SJSA1 (cell line): ENCODE measurements at regions not wholly inside any gene's neighbourhood (a gene's known extent, or its start where the extent isn't known, plus 50 kb on each side); places are given as distances from the start of the nearest gene placed in this dataset.

Experiments used
- DNase-seq, 2 experiments: peaks; one replicate each; pipeline ENCODE4 v3.0.0-alpha.2; 2015 to 2020; ENCODE audit warnings: low spot score in 2 of 2, low read depth in 1 of 2
- H3K27ac ChIP-seq: fragments of 250-450 bp; sonication (Bioruptor Pico); 2 replicates; pipeline ENCODE4 v1.5.1; 2020; ENCODE audit warnings: mild to moderate bottlenecking, moderate library complexity
- H3K27me3 ChIP-seq: fragments of 250-450 bp; sonication (Bioruptor Pico); replicated peaks from 2 replicates; pipeline ENCODE4 v1.5.1; 2020; ENCODE audit warnings: mild to moderate bottlenecking, moderate library complexity
- H3K36me3 ChIP-seq: fragments of 250-450 bp; sonication (Bioruptor Pico); 2 replicates; pipeline ENCODE4 v1.5.1; 2020; ENCODE audit warnings: mild to moderate bottlenecking
- H3K4me1 ChIP-seq: fragments of 250-450 bp; sonication (Bioruptor Pico); replicated peaks from 2 replicates; pipeline ENCODE4 v1.6.1; 2021; ENCODE audit warnings: mild to moderate bottlenecking
- H3K4me3 ChIP-seq: fragments of 250-450 bp; sonication (Bioruptor Pico); 2 replicates; pipeline ENCODE4 v1.5.1; 2020; ENCODE audit warnings: mild to moderate bottlenecking
- H3K9me3 ChIP-seq: fragments of 250-450 bp; sonication (Bioruptor Pico); replicated peaks from 2 replicates; pipeline ENCODE4 v1.5.1; 2020; ENCODE audit warnings: mild to moderate bottlenecking

- peaks cover 8% of the 10 kb centered on the region for H3K4me1 ChIP-seq
- H3K4me3 ChIP-seq = no peak overlapping the region
- no peak overlapping the region for H3K27ac ChIP-seq
- no peaks in the 10 kb centered on the region for H3K36me3 ChIP-seq
- DNase-seq = no peak
- no peaks in the 10 kb centered on the region for H3K9me3 ChIP-seq
- no peaks in the 10 kb centered on the region for H3K27me3 ChIP-seq
Measured at GRCh38 chr2:64345998-64346397, 108.0 kb upstream of the LGALSL start.

- peak in 1 of 2 experiments; percentile 13 for DNase-seq
- H3K9me3 ChIP-seq = no peaks in the 10 kb centered on the region
- H3K4me3 ChIP-seq = no peak overlapping the region
- H3K27me3 ChIP-seq = no peaks in the 10 kb centered on the region
- H3K4me1 ChIP-seq = peaks cover 8% of the 10 kb centered on the region
- no peak overlapping the region for H3K27ac ChIP-seq
- H3K36me3 ChIP-seq = no peaks in the 10 kb centered on the region
Measured at GRCh38 chr2:64348386-64349130, 105.4 kb upstream of the LGALSL start.

GRCh38 chr2:64349131-64349530, 104.8 kb upstream of the LGALSL start:
- H3K27ac ChIP-seq = no peak overlapping the region
- no peaks in the 10 kb centered on the region for H3K27me3 ChIP-seq
- H3K9me3 ChIP-seq = no peaks in the 10 kb centered on the region
- H3K4me3 ChIP-seq = no peak overlapping the region
- H3K36me3 ChIP-seq = no peaks in the 10 kb centered on the region
- peaks cover 8% of the 10 kb centered on the region for H3K4me1 ChIP-seq
- DNase-seq = no peak

- Histone ChIP-seq H3K27me3 (no peaks in the 10 kb centered on the region), H3K4me3 (no peak overlapping the region), H3K4me1 (peaks cover 18% of the 10 kb centered on the region), H3K9me3 (no peaks in the 10 kb centered on the region), H3K27ac (no peak overlapping the region), H3K36me3 (no peaks in the 10 kb centered on the region)
- DNase-seq = no peak
Measured at GRCh38 chr2:64350996-64351395, 103.0 kb upstream of the LGALSL start.

GRCh38 chr2:64352292-64352691, 101.7 kb upstream of the LGALSL start:
- Histone ChIP-seq H3K27ac (no peak overlapping the region), H3K4me3 (no peak overlapping the region), H3K27me3 (no peaks in the 10 kb centered on the region), H3K4me1 (peaks cover 18% of the 10 kb centered on the region), H3K36me3 (no peaks in the 10 kb centered on the region), H3K9me3 (no peaks in the 10 kb centered on the region)
- no peak for DNase-seq

GRCh38 chr2:64354857-64355680, 98.9 kb upstream of the LGALSL start:
- H3K4me3 ChIP-seq = no peak overlapping the region
- H3K27ac ChIP-seq = no peak overlapping the region
- H3K9me3 ChIP-seq = no peaks in the 10 kb centered on the region
- peak; percentile 46 to 60 for DNase-seq
- no peaks in the 10 kb centered on the region for H3K36me3 ChIP-seq
- peaks cover 21% of the 10 kb centered on the region for H3K4me1 ChIP-seq
- no peaks in the 10 kb centered on the region for H3K27me3 ChIP-seq

- no peak overlapping the region for H3K27ac ChIP-seq
- H3K27me3 ChIP-seq = no peaks in the 10 kb centered on the region
- H3K9me3 ChIP-seq = no peaks in the 10 kb centered on the region
- no peak for DNase-seq
- peaks cover 25% of the 10 kb centered on the region for H3K4me1 ChIP-seq
- no peaks in the 10 kb centered on the region for H3K36me3 ChIP-seq
- H3K4me3 ChIP-seq = no peak overlapping the region
Measured at GRCh38 chr2:64356906-64357305, 97.1 kb upstream of the LGALSL start.

GRCh38 chr2:64359171-64359891, 94.6 kb upstream of the LGALSL start:
- Histone ChIP-seq H3K9me3 (no peaks in the 10 kb centered on the region), H3K27ac (no peak overlapping the region), H3K4me1 (peaks cover 25% of the 10 kb centered on the region), H3K27me3 (no peaks in the 10 kb centered on the region), H3K36me3 (no peaks in the 10 kb centered on the region), H3K4me3 (no peak overlapping the region)
- no peak for DNase-seq

GRCh38 chr2:64359892-64360657, 93.9 kb upstream of the LGALSL start:
- peak; percentile 64 to 86 for DNase-seq
- peaks cover 18% of the 10 kb centered on the region for H3K4me1 ChIP-seq
- no peak overlapping the region for H3K27ac ChIP-seq
- no peak overlapping the region for H3K4me3 ChIP-seq
- 0 out of 2 replicates have a peak, but pooled peaks cover 4% of the 10 kb centered on the region for H3K27me3 ChIP-seq
- H3K9me3 ChIP-seq = no peaks in the 10 kb centered on the region
- no peaks in the 10 kb centered on the region for H3K36me3 ChIP-seq

- Histone ChIP-seq H3K9me3 (no peaks in the 10 kb centered on the region), H3K4me3 (no peak overlapping the region), H3K27ac (no peak overlapping the region), H3K27me3 (0 out of 2 replicates have a peak, but pooled peaks cover 6% of the 10 kb centered on the region), H3K4me1 (peaks cover 14% of the 10 kb centered on the region), H3K36me3 (no peaks in the 10 kb centered on the region)
- no peak for DNase-seq
Measured at GRCh38 chr2:64361151-64361938, 92.6 kb upstream of the LGALSL start.

- no peak for DNase-seq
- Histone ChIP-seq H3K36me3 (no peaks in the 10 kb centered on the region), H3K27ac (no peak overlapping the region), H3K27me3 (0 out of 2 replicates have a peak, but pooled peaks cover 6% of the 10 kb centered on the region), H3K4me3 (no peak overlapping the region), H3K4me1 (peaks cover 14% of the 10 kb centered on the region), H3K9me3 (no peaks in the 10 kb centered on the region)
Measured at GRCh38 chr2:64362562-64363026, 91.4 kb upstream of the LGALSL start.

GRCh38 chr2:64363140-64363539, 90.8 kb upstream of the LGALSL start:
- H3K4me3 ChIP-seq = no peak overlapping the region
- H3K36me3 ChIP-seq = no peaks in the 10 kb centered on the region
- H3K4me1 ChIP-seq = peaks cover 14% of the 10 kb centered on the region
- H3K27me3 ChIP-seq = peaks cover 11% of the 10 kb centered on the region; the same call in 1 of the 2 replicates
- H3K27ac ChIP-seq = no peak overlapping the region
- H3K9me3 ChIP-seq = no peaks in the 10 kb centered on the region
- DNase-seq = no peak
